SH-SY5Y (cell line): ENCODE measurements at regions not wholly inside any gene's neighbourhood (a gene's known extent, or its start where the extent isn't known, plus 50 kb on each side); places are given as distances from the start of the nearest gene placed in this dataset.

Experiments
- GATA2 ChIP-seq: IDR thresholded peaks from 2 replicates; pipeline ENCODE4 v1.6.1; 2011; ENCODE audit warnings: mild to moderate bottlenecking, low read depth, low read length
- GATA3 ChIP-seq: IDR thresholded peaks from 2 replicates; pipeline ENCODE4 v1.6.1; 2011; ENCODE audit warnings: low read depth, mild to moderate bottlenecking, low read length, moderate library complexity

DNA sequence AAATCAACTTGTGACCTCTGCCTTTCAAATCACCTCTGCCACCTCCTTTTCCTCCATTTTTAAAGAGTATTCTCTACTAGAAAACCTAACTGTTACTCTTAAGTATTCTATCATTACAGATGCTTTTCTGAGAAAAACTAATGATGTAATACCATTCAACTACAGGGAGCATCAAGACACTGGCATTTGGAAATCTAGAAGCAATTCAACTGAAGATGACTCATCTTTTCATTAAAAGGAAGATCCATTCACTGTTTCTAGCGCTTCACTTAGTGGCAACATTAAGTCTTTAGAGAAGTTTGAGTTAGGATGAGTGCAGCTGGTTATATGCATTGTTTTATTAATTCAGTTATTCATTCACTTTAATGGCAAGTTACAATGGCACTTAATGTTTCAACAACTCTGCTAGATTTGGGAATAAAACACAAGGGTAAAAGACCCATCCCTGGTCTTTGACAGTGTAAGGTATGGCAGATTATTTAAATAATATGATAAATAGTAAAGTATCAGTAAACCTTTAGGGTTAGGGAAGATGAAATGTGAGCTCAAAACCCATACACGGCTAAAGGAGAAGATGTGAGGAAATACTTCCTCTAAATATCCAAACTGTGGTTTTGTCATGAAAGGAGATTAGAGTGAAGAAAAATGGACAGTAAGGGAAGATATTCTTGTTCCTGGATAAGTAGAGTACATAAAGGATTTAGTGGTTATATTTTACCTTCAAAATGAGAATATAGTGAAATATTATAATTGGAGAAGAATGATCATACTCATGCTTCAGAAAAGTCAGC lies 61.7 kb downstream of the KCNJ2 start:
- TF ChIP-seq GATA3 (no peak), GATA2 (no peak)

GRCh38 chr17:70232466-70232865 lies 63.1 kb downstream of the KCNJ2 start:
- TF ChIP-seq GATA3, result no peak
- TF ChIP-seq GATA2, result no peak

DNA sequence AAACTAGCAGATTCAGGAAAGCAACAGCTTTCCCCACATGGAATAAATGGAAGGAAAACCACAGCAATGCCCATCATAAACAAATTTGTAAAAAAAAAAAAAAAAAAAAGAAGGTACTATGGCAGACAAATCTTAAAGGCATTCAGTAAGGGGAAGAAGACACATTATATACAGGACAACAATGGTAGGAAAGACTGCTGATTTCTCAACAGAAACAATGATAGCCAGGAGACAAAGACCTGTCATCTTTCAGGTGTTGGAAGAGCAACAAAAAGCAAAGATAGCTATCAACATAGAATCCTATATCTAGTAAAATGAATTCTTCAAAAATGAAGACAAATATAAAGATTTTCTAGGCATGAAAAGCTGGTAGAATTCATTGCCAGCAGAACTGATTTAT lies 65.9 kb downstream of the KCNJ2 start:
- TF ChIP-seq GATA2 (no peak), GATA3 (no peak)

GRCh38 chr17:70238228-70238627 lies 68.9 kb downstream of the KCNJ2 start:
- no peak for TF ChIP-seq GATA3
- no peak for TF ChIP-seq GATA2

DNA sequence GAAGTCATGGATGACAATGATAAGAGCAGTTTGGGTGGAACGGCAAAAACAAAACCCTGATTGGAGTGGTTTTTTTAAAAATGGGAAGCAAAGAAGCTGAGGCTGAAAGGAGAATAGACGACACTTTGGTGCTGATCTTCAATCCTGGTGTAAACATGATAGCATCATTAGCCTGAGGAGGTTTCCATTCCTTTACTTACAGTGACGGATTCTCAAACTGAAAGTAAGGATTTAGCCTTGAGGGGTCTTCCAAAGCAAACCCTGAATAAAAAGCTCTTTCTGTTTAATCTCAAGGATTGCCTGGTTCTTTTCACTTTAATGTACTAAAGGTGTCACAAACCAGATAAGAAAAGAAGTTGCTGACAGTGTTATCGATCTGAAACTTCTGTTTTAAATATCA lies 69.3 kb downstream of the KCNJ2 start:
- TF ChIP-seq GATA2 (peak; percentile 29; the same call in 1 of the 2 replicates), GATA3 (0 out of 2 replicates have a peak, but pooled peaks have one; percentile 12)

DNA sequence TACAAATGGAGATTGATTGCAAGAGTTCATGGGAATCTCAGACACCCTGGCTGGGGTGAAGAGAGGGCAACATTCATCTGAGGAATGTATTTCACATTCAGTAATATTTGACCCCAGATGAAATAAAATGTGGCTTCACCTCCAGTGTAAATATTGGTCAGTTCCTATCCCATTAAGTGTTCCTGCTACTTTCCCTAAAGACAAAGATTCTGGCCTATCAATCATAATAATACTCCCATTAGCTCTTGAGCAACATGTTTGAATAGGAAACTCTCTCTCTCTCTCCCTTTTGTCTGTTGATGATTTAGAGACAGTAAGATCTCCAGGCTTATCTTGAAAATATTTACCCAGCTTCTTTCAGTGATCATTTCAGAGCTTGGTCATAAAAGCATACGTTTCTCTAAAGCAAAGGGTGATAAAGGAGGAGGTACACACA lies 70.1 kb downstream of the KCNJ2 start:
- TF ChIP-seq GATA2, result no peak
- TF ChIP-seq GATA3, result no peak

DNA sequence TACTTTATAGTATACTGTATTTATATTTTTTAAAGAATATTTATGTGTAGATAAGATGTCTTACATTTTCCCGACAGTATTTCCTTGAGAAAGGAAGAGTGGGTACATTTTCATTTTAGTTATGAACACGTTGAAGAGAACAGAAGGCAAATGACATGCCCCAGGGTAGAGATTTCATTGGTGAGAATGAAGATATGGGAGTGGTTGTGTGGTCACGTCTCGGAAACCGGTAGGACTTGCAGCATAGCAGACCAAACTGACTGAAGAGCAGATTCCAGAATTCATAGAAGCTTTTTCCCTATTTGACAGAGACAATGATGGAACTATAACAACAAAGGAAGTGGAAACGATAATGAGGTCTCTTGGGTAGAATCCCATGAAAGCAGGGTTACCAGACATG lies 71.7 kb downstream of the KCNJ2 start:
- TF ChIP-seq GATA3 (no peak), GATA2 (no peak)

GRCh38 chr17:70242781-70243437 lies 73.6 kb downstream of the KCNJ2 start:
- TF ChIP-seq GATA2 (no peak), GATA3 (no peak)

DNA sequence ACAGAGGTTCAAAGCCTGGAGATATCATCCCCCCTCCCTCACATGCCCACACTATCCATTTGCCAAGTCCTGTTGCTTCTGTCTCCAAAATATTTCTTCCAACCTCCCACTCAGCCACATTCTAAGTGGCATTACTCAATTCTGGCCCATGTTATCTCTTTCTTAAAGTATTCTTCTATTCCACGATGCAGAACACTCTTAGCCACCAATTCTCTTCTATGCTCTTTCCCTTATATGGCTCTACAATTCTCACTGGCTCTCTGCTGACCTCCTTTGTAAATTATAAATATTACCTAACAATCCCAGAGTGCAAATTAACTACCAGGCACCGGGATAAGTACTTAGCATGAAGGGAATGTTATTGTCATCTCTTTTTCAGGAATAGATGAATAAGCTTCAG lies 82.4 kb downstream of the KCNJ2 start:
- TF ChIP-seq GATA3 (no peak), GATA2 (no peak)

DNA sequence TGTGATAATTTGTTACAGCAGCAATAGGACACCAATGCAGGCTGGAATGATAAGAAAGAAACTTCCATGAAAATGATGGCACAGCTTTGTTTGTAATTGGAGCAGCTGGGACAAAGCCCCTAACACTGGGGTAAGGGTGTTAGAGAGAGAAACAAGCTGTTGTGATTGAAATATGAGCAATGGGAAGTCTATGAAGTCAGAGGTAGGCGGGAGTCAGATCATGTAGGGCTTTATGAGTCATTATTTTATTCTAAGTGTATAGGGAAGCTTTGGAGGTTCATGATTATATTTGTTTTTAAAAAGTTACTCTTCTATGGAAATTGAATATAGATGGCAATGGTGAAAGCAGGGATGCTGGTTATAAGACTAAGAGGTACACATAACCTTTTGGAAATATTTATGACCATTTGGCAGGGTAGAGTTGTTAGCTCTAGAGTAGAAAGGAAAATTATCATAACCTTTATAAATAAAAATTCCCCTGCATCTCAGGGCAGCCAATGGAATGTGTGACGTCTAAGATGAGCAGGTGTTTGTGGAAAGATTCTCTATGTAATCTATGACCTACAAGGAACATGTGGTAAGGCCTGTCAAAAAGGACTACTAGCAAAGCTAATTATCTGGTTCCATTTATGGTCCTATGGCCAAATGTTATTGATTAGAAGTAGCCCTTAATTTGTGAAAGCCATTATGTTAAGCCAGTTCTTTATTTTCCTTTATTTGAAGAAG lies 85.6 kb downstream of the KCNJ2 start:
- TF ChIP-seq GATA3 (no peak), GATA2 (no peak)

- TF ChIP-seq GATA2 (no peak), GATA3 (no peak)
Observed at GRCh38 chr17:70256751-70257150, 87.4 kb downstream of the KCNJ2 start.

DNA sequence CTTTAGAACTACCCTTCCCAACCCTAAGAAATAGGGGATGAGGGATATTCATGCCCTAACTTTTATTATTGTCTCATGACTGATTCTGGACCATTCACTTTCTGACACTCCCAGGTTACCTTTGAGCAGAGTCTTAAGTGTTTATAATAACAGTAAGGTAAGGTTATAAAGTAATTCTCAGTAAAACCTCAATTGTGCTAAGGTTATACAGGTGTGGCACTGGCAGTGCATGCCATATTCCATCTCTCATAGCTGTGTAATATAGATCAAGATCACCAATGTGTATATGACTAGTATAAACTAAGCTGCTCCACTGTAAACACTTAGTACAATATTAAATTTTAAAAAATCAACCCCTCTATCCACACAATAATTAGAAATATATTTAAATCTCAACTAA lies 89.1 kb downstream of the KCNJ2 start:
- no peak for TF ChIP-seq GATA2
- no peak for TF ChIP-seq GATA3

GRCh38 chr17:70259400-70259799 lies 90.1 kb downstream of the KCNJ2 start:
- TF ChIP-seq GATA3 (no peak), GATA2 (no peak)

- TF ChIP-seq GATA2, result no peak
- no peak for TF ChIP-seq GATA3
Observed at GRCh38 chr17:70261170-70261569, 91.8 kb downstream of the KCNJ2 start.
